ENCODE measurements at regions not wholly inside any gene's neighbourhood (a gene's known extent, or its start where the extent isn't known, plus 50 kb on each side); places are given as distances from the start of the nearest gene placed in this dataset.
A peak's percentile ranks its signal among the peaks of the same experiment; 100 is the strongest.

GRCh38 chr9:105066275-105066865 lies 138.4 kb upstream of the ABCA1 start:
- no peak for ATAC-seq (ENCODE audit: poor library complexity)
- no peaks in the 10 kb centered on the region for H3K9me3 ChIP-seq (ENCODE audit: control insufficient read depth in 1 of 2, insufficient read depth in 1 of 2, low read length in 2 of 2)
- no peaks in the 10 kb centered on the region for H3K27me3 Mint-ChIP-seq
- no peak overlapping the region for H3K4me3 ChIP-seq (ENCODE audit: low read length)
- no peak overlapping the region for H3K4me3 Mint-ChIP-seq
- CTCF ChIA-PET, result no interaction called here
- H3K27me3 ChIP-seq (ENCODE audit: control insufficient read depth in 1 of 2, insufficient read depth in 2 of 2, low read length in 2 of 2), result no peaks in the 10 kb centered on the region
- H3K36me3 ChIP-seq (ENCODE audit: insufficient read depth, low read length), result no peaks in the 10 kb centered on the region
- no peak overlapping the region for H3K27ac ChIP-seq (ENCODE audit: low read depth in 1 of 2, low read length in 2 of 2)
- intact Hi-C loops (cut with DNase I, micrococcal nuclease), result no loop called here
- TF ChIP-seq CTCF (IDR thresholded peaks at IDR 0.05), result no peak
- no peaks in the 10 kb centered on the region for H3K9me3 Mint-ChIP-seq
- DNase-seq, result peak in 2 of 14 experiments; percentile 45 to 55
- POLR2A ChIA-PET, result no interaction called here
- H3K36me3 Mint-ChIP-seq (ENCODE audit: low read depth), result no peaks in the 10 kb centered on the region
- no peak overlapping the region for H3K27ac Mint-ChIP-seq
- H3K4me1 ChIP-seq (ENCODE audit: insufficient read depth, low read length), result peaks cover 10% of the 10 kb centered on the region
- H3K4me1 Mint-ChIP-seq (ENCODE audit: low read depth), result peaks cover 20% of the 10 kb centered on the region

GRCh38 chr9:105067895-105068580 lies 140.1 kb upstream of the ABCA1 start:
- Mint-ChIP-seq H3K9me3 (no peaks in the 10 kb centered on the region), H3K4me3 (no peak overlapping the region), H3K36me3 (ENCODE audit: low read depth) (no peaks in the 10 kb centered on the region), H3K4me1 (ENCODE audit: low read depth) (peaks cover 15% of the 10 kb centered on the region), H3K27me3 (no peaks in the 10 kb centered on the region), H3K27ac (no peak overlapping the region)
- no peak for ATAC-seq (ENCODE audit: poor library complexity)
- H3K27me3 ChIP-seq (ENCODE audit: control insufficient read depth in 1 of 2, insufficient read depth in 2 of 2, low read length in 2 of 2), result no peaks in the 10 kb centered on the region
- CTCF ChIA-PET, result no interaction called here
- TF ChIP-seq CTCF (IDR thresholded peaks at IDR 0.05), result no peak
- peaks cover 10% of the 10 kb centered on the region for H3K4me1 ChIP-seq (ENCODE audit: insufficient read depth, low read length)
- no peaks in the 10 kb centered on the region for H3K9me3 ChIP-seq (ENCODE audit: control insufficient read depth in 1 of 2, insufficient read depth in 1 of 2, low read length in 2 of 2)
- H3K36me3 ChIP-seq (ENCODE audit: insufficient read depth, low read length), result no peaks in the 10 kb centered on the region
- POLR2A ChIA-PET, result no interaction called here
- intact Hi-C loops (cut with DNase I, micrococcal nuclease), result no loop called here
- H3K27ac ChIP-seq (ENCODE audit: low read depth in 1 of 2, low read length in 2 of 2), result no peak overlapping the region
- no peak for DNase-seq
- H3K4me3 ChIP-seq (ENCODE audit: low read length), result no peak overlapping the region

GRCh38 chr9:105069285-105069684 lies 141.3 kb upstream of the ABCA1 start:
- ChIA-PET POLR2A (no interaction called here), CTCF (no interaction called here)
- Histone ChIP-seq H3K9me3 (ENCODE audit: control insufficient read depth in 1 of 2, insufficient read depth in 1 of 2, low read length in 2 of 2) (no peaks in the 10 kb centered on the region), H3K4me1 (ENCODE audit: insufficient read depth, low read length) (peaks cover 5% of the 10 kb centered on the region), H3K27me3 (ENCODE audit: control insufficient read depth in 1 of 2, insufficient read depth in 2 of 2, low read length in 2 of 2) (no peaks in the 10 kb centered on the region), H3K27ac (ENCODE audit: low read depth in 1 of 2, low read length in 2 of 2) (no peak overlapping the region), H3K4me3 (ENCODE audit: low read length) (no peak overlapping the region), H3K36me3 (ENCODE audit: insufficient read depth, low read length) (no peaks in the 10 kb centered on the region)
- no peaks in the 10 kb centered on the region for H3K36me3 Mint-ChIP-seq (ENCODE audit: low read depth)
- TF ChIP-seq CTCF (IDR thresholded peaks at IDR 0.05), result no peak
- no peak for DNase-seq
- no peaks in the 10 kb centered on the region for H3K27me3 Mint-ChIP-seq
- intact Hi-C loops (cut with DNase I, micrococcal nuclease), result no loop called here
- H3K9me3 Mint-ChIP-seq, result no peaks in the 10 kb centered on the region
- H3K4me1 Mint-ChIP-seq (ENCODE audit: low read depth), result peaks cover 6% of the 10 kb centered on the region
- no peak overlapping the region for H3K27ac Mint-ChIP-seq
- ATAC-seq (ENCODE audit: poor library complexity), result no peak
- no peak overlapping the region for H3K4me3 Mint-ChIP-seq
